B cell (primary cell): ENCODE measurements at regions not wholly inside any gene's neighbourhood (a gene's known extent, or its start where the extent isn't known, plus 50 kb on each side); places are given as distances from the start of the nearest gene placed in this dataset.

ENCODE experiments used
- ATAC-seq: fragments of 200-7000 bp; cut with Tn5 transposase; one replicate; pipeline ENCODE4 v1.10.0; 2021; ENCODE audit warnings: low read depth, mild to moderate bottlenecking, moderate number of reproducible peaks, moderate library complexity
- CTCF ChIA-PET: fragments of 350-600 bp; sonication (Branson Sonifier 250); formaldehyde crosslinking; loops from one replicate; lab custom pipeline; 2021; ENCODE audit warnings: antibody characterized with exemption, inconsistent platforms; lab: Charles Lee
- POLR2A ChIA-PET: fragments of 350-600 bp; sonication (Branson Sonifier 250); formaldehyde crosslinking; loops from one replicate; lab custom pipeline; 2021; ENCODE audit warnings: antibody characterized with exemption; lab: Charles Lee
- DNase-seq: peaks from one replicate; pipeline ENCODE4 v3.0.0; 2013
- H2AFZ ChIP-seq: 2 replicates; pipeline ENCODE4 v1.6.1; 2012; ENCODE audit warnings: mild to moderate bottlenecking, low read depth, low read length; ENCODE audit not compliant: insufficient read depth, poor library complexity, severe bottlenecking
- H3K27ac ChIP-seq, 2 donors: 1 replicate in 1 of 2; 2 replicates in 1 of 2; pipeline ENCODE4 v1.5.1; 2012 to 2013; ENCODE audit warnings: low read length in 2 of 2, mild to moderate bottlenecking in 2 of 2, moderate library complexity in 1 of 2
- H3K27me3 ChIP-seq, 4 experiments: fragments of 200-600 bp in 1 of 4; sonication (generic) in 1 of 4; replicated peaks in 1 of 4; 1 replicate in 2 of 4; 2 replicates in 2 of 4; pipeline versions ENCODE4 v1.6.1 to v1.7.0; 2013 to 2016; ENCODE audit warnings: low read length in 3 of 4, mild to moderate bottlenecking in 2 of 4, mixed read lengths in 1 of 4, moderate library complexity in 1 of 4; ENCODE audit not compliant: insufficient read depth in 4 of 4, control insufficient read depth in 3 of 4; ENCODE audit errors: control extremely low read depth in 1 of 4
- H3K36me3 ChIP-seq, 2 experiments: replicated peaks in 1 of 2; 1 replicate in 1 of 2; 2 replicates in 1 of 2; pipeline versions ENCODE4 v1.6.1 to v1.7.1; 2013; ENCODE audit warnings: low read length in 1 of 2; ENCODE audit not compliant: insufficient read depth in 2 of 2, control insufficient read depth in 1 of 2; ENCODE audit errors: control extremely low read depth in 1 of 2, extremely low read depth in 1 of 2
- H3K4me1 ChIP-seq, 2 donors: fragments of 200-600 bp in 1 of 2; sonication (generic) in 1 of 2; 1 replicate in 1 of 2; 2 replicates in 1 of 2; pipeline versions ENCODE4 v1.5.1 to v1.6.1; 2013 to 2017; ENCODE audit warnings: low read length in 2 of 2; ENCODE audit not compliant: control insufficient read depth in 2 of 2, insufficient read depth in 2 of 2
- H3K4me2 ChIP-seq: replicated peaks from 2 replicates; pipeline ENCODE3; 2012; ENCODE audit warnings: mild to moderate bottlenecking, low read depth, low read length; ENCODE audit not compliant: poor library complexity, severe bottlenecking
- H3K4me3 ChIP-seq, 5 experiments: fragments of 200-600 bp in 1 of 5; sonication (generic) in 1 of 5; 1 replicate in 3 of 5; 2 replicates in 2 of 5; pipeline versions ENCODE4 v1.5.1 to v1.7.0; 2011 to 2016; ENCODE audit warnings: low read length in 4 of 5, mild to moderate bottlenecking in 4 of 5, low read depth in 2 of 5, control low read depth in 1 of 5, moderate library complexity in 1 of 5; ENCODE audit not compliant: insufficient read depth in 1 of 5; ENCODE audit errors: control extremely low read depth in 1 of 5, extremely low read depth in 1 of 5
- H3K79me2 ChIP-seq: fragments of 200-600 bp; sonication (generic); one replicate; pipeline ENCODE4 v1.6.0; 2016; ENCODE audit warnings: low read length; ENCODE audit not compliant: control insufficient read depth, insufficient read depth
- H3K9ac ChIP-seq: fragments of 200-600 bp; sonication (generic); 2 replicates; pipeline ENCODE4 v1.6.1; 2017; ENCODE audit warnings: mild to moderate bottlenecking, low read length, moderate library complexity
- H3K9me3 ChIP-seq, 3 donors: one replicate each; pipeline versions ENCODE4 v1.6.1 to v1.7.1; 2013; ENCODE audit warnings: low read length in 2 of 3; ENCODE audit not compliant: control insufficient read depth in 2 of 3, insufficient read depth in 1 of 3; ENCODE audit errors: control extremely low read depth in 1 of 3
- H4K20me1 ChIP-seq: 2 replicates; pipeline ENCODE4 v1.6.0; 2012; ENCODE audit warnings: mild to moderate bottlenecking, low read length; ENCODE audit not compliant: insufficient read depth, control insufficient read depth, poor library complexity, severe bottlenecking
- H3K27ac Mint-ChIP-seq: one replicate; pipeline ENCODE4 v1.8.0; 2021; ENCODE audit warnings: mixed read lengths
- H3K27me3 Mint-ChIP-seq: one replicate; pipeline ENCODE4 v1.8.0; 2021; ENCODE audit warnings: mixed read lengths
- H3K4me1 Mint-ChIP-seq: one replicate; pipeline ENCODE4 v1.8.0; 2021; ENCODE audit warnings: mixed read lengths
- H3K4me3 Mint-ChIP-seq: one replicate; pipeline ENCODE4 v1.8.0; 2021; ENCODE audit warnings: mixed read lengths
- H3K9me3 Mint-ChIP-seq: one replicate; pipeline ENCODE4 v1.8.0; 2022; ENCODE audit warnings: mixed read lengths; ENCODE audit not compliant: insufficient read depth
- EZH2 ChIP-seq: IDR thresholded peaks from 2 replicates; pipeline ENCODE4 v1.6.1; 2012; ENCODE audit warnings: borderline replicate concordance, low read depth, mild to moderate bottlenecking, moderate library complexity, low read length; ENCODE audit not compliant: insufficient read depth, poor library complexity, severe bottlenecking
- WGBS: methylation state at CpG from one replicate; pipeline ENCODE4 v1.1.5; 2013; ENCODE audit warnings: missing lambda C conversion rate; ENCODE audit not compliant: insufficient coverage; 5-methylcytosine and 5-hydroxymethylcytosine counted together
- intact Hi-C: fragments of 100-400 bp; cut with micrococcal nuclease; formaldehyde crosslinking; loops from one replicate; pipeline ENCODE4 v1.10.0; 2022
- TF ChIP-seq, protein P1 (sequence below): fragments of 200-600 bp; IDR thresholded peaks from one replicate; pipeline ENCODE4 v1.8.0; 2022; ENCODE audit warnings: antibody characterized with exemption, mild to moderate bottlenecking

DNA sequence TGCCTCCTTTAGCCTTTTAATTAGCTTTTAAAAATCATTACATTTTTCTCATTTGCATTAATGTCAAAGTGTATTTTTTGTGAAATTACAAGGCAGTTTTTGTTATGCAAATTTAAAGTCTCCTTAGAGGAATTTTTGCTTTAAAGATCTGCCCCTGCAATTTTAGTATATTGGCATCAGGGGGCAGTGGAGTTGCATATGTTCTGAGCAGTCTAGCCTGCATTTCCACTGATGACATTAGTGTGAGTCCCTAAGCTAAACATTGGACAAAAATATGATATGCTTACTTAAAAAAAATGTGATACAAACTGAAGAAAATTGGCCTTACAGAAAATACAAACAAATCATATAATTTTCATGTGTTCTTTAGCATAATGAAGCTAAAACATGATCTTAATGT is 426.5 kb downstream of the SLC4A3 start:
- Histone ChIP-seq H3K27me3 (no peaks in the 10 kb centered on the region), H3K4me1 (no peaks in the 10 kb centered on the region), H3K27ac (no peak overlapping the region), H3K36me3 (no peaks in the 10 kb centered on the region), H3K9ac (no peak overlapping the region), H3K9me3 (peaks cover 0 to 6% (median 3%) of the 10 kb centered on the region in 3 donors), H2AFZ (no peak overlapping the region), H3K79me2 (no peaks in the 10 kb centered on the region), H4K20me1 (no peaks in the 10 kb centered on the region), H3K4me3 (no peak overlapping the region), H3K4me2 (no peak overlapping the region)
- ChIA-PET POLR2A (no interaction called here), CTCF (no interaction called here)
- no peak overlapping the region for H3K27ac Mint-ChIP-seq
- H3K4me1 Mint-ChIP-seq, result no peaks in the 10 kb centered on the region
- H3K9me3 Mint-ChIP-seq, result no peaks in the 10 kb centered on the region
- ATAC-seq (no peak), DNase-seq (no peak)
- TF ChIP-seq, protein P1, sequence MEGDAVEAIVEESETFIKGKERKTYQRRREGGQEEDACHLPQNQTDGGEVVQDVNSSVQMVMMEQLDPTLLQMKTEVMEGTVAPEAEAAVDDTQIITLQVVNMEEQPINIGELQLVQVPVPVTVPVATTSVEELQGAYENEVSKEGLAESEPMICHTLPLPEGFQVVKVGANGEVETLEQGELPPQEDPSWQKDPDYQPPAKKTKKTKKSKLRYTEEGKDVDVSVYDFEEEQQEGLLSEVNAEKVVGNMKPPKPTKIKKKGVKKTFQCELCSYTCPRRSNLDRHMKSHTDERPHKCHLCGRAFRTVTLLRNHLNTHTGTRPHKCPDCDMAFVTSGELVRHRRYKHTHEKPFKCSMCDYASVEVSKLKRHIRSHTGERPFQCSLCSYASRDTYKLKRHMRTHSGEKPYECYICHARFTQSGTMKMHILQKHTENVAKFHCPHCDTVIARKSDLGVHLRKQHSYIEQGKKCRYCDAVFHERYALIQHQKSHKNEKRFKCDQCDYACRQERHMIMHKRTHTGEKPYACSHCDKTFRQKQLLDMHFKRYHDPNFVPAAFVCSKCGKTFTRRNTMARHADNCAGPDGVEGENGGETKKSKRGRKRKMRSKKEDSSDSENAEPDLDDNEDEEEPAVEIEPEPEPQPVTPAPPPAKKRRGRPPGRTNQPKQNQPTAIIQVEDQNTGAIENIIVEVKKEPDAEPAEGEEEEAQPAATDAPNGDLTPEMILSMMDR, result no peak
- no peak for TF ChIP-seq EZH2
- intact Hi-C loops, result no loop called here
- H3K27me3 Mint-ChIP-seq, result no peaks in the 10 kb centered on the region
- H3K4me3 Mint-ChIP-seq, result no peak overlapping the region

DNA sequence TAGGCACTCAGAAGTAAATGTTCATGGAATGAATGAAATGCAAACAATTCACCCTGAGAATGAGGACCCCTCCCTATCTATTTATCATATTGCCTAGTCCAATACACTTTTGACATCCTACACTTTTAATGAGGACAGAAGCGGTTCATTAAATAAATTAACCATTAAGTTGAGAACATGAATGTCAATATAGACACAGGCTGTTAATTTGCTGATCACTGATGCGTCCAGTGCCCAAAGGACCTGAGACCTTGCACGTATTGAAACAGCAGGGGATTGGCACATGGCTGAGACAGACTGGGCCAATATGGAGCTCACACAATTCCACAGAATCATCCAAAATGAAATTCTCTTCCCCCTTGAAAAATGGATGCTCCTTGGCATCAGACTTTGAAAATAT is 430.0 kb downstream of the SLC4A3 start:
- WGBS, result 94% methylated on average over 2 of the region's 3 CpGs
- H3K4me1 ChIP-seq, result no peaks in the 10 kb centered on the region
- no peak overlapping the region for H2AFZ ChIP-seq
- CTCF ChIA-PET, result no interaction called here
- H4K20me1 ChIP-seq, result no peaks in the 10 kb centered on the region
- no peaks in the 10 kb centered on the region for H3K27me3 ChIP-seq
- intact Hi-C loops, result no loop called here
- no peaks in the 10 kb centered on the region for H3K27me3 Mint-ChIP-seq
- H3K27ac ChIP-seq, result no peak overlapping the region
- no peaks in the 10 kb centered on the region for H3K79me2 ChIP-seq
- H3K27ac Mint-ChIP-seq, result no peak overlapping the region
- POLR2A ChIA-PET, result no interaction called here
- DNase-seq (no peak), ATAC-seq (no peak)
- H3K9me3 Mint-ChIP-seq, result no peaks in the 10 kb centered on the region
- no peak overlapping the region for H3K4me3 ChIP-seq
- H3K4me1 Mint-ChIP-seq, result no peaks in the 10 kb centered on the region
- H3K36me3 ChIP-seq, result no peaks in the 10 kb centered on the region
- no peak overlapping the region for H3K4me2 ChIP-seq
- H3K4me3 Mint-ChIP-seq, result no peak overlapping the region
- peaks cover 0 to 6% (median 3%) of the 10 kb centered on the region in 3 donors for H3K9me3 ChIP-seq
- H3K9ac ChIP-seq, result no peak overlapping the region
- TF ChIP-seq, protein P1, result no peak
- TF ChIP-seq EZH2, result no peak
